ENCODE measurements at regions not wholly inside any gene's neighbourhood (a gene's known extent, or its start where the extent isn't known, plus 50 kb on each side); places are given as distances from the start of the nearest gene placed in this dataset.
"Not testable (repeated sequence)": the region's sequence is repeated elsewhere in the genome, so short reads cannot be mapped to it uniquely, and the experiment has no call there.

- peak; percentile 60 for DNase-seq (ENCODE audit: low read depth, low spot score)
- in situ Hi-C loops (cut with HindIII; ENCODE audit: low pct_unique_long_range_greater_than_20kb, low sequenced_read_pairs) = no loop called here
Measured at GRCh38 chr4:189823591-189823990, 117.1 kb upstream of the FRG1 start.

- in situ Hi-C loops (cut with HindIII; ENCODE audit: low pct_unique_long_range_greater_than_20kb, low sequenced_read_pairs) = no loop called here
- DNase-seq (ENCODE audit: low read depth, low spot score) = peak; percentile 65
Measured at GRCh38 chr4:189825466-189825865, 115.2 kb upstream of the FRG1 start.

- DNase-seq (ENCODE audit: low read depth, low spot score) = no peak
- in situ Hi-C loops (cut with HindIII; ENCODE audit: low pct_unique_long_range_greater_than_20kb, low sequenced_read_pairs) = no loop called here
Measured at GRCh38 chr4:189826657-189827056, 114.0 kb upstream of the FRG1 start.

- in situ Hi-C loops (cut with HindIII; ENCODE audit: low pct_unique_long_range_greater_than_20kb, low sequenced_read_pairs) = no loop called here
- DNase-seq (ENCODE audit: low read depth, low spot score) = no peak
Measured at GRCh38 chr4:189828081-189828697, 112.5 kb upstream of the FRG1 start.

GRCh38 chr4:189832528-189832927 lies 108.1 kb upstream of the FRG1 start:
- DNase-seq (ENCODE audit: low read depth, low spot score) = no peak
- in situ Hi-C loops (cut with HindIII; ENCODE audit: low pct_unique_long_range_greater_than_20kb, low sequenced_read_pairs) = no loop called here

- no peak for DNase-seq (ENCODE audit: low read depth, low spot score)
- in situ Hi-C loops (cut with HindIII; ENCODE audit: low pct_unique_long_range_greater_than_20kb, low sequenced_read_pairs) = no loop called here
Measured at GRCh38 chr4:189834616-189835015, 106.1 kb upstream of the FRG1 start.

GRCh38 chr4:189835505-189835904 lies 105.2 kb upstream of the FRG1 start:
- in situ Hi-C loops (cut with HindIII; ENCODE audit: low pct_unique_long_range_greater_than_20kb, low sequenced_read_pairs) = no loop called here
- no peak for DNase-seq (ENCODE audit: low read depth, low spot score)

GRCh38 chr4:189837471-189837870 lies 103.2 kb upstream of the FRG1 start:
- in situ Hi-C loops (cut with HindIII; ENCODE audit: low pct_unique_long_range_greater_than_20kb, low sequenced_read_pairs) = no loop called here
- no peak for DNase-seq (ENCODE audit: low read depth, low spot score)

- DNase-seq (ENCODE audit: low read depth, low spot score) = no peak
- in situ Hi-C loops (cut with HindIII; ENCODE audit: low pct_unique_long_range_greater_than_20kb, low sequenced_read_pairs) = no loop called here
Measured at GRCh38 chr4:189838821-189839497, 101.7 kb upstream of the FRG1 start.

- in situ Hi-C loops (cut with HindIII; ENCODE audit: low pct_unique_long_range_greater_than_20kb, low sequenced_read_pairs) = no loop called here
- no peak for DNase-seq (ENCODE audit: low read depth, low spot score)
Measured at GRCh38 chr4:189840356-189840755, 100.3 kb upstream of the FRG1 start.

- no peak for DNase-seq (ENCODE audit: low read depth, low spot score)
- in situ Hi-C loops (cut with HindIII; ENCODE audit: low pct_unique_long_range_greater_than_20kb, low sequenced_read_pairs) = no loop called here
Measured at GRCh38 chr4:189843413-189844009, 97.2 kb upstream of the FRG1 start.

- no peak for DNase-seq (ENCODE audit: low read depth, low spot score)
- in situ Hi-C loops (cut with HindIII; ENCODE audit: low pct_unique_long_range_greater_than_20kb, low sequenced_read_pairs) = no loop called here
Measured at GRCh38 chr4:189845145-189845846, 95.4 kb upstream of the FRG1 start.

GRCh38 chr4:189846094-189846493 lies 94.6 kb upstream of the FRG1 start:
- DNase-seq (ENCODE audit: low read depth, low spot score); in situ Hi-C loops (cut with HindIII; ENCODE audit: low pct_unique_long_range_greater_than_20kb, low sequenced_read_pairs): not testable (repeated sequence)

GRCh38 chr4:189846608-189847007 lies 94.1 kb upstream of the FRG1 start:
- DNase-seq (ENCODE audit: low read depth, low spot score) = not testable (repeated sequence)

GRCh38 chr4:189848672-189849071 lies 92.0 kb upstream of the FRG1 start:
- DNase-seq (ENCODE audit: low read depth, low spot score); in situ Hi-C loops (cut with HindIII; ENCODE audit: low pct_unique_long_range_greater_than_20kb, low sequenced_read_pairs): not testable (repeated sequence)

More at GRCh38 chr4:189846608-189847007, 94.1 kb upstream of the FRG1 start:
- in situ Hi-C loops (cut with HindIII; ENCODE audit: low pct_unique_long_range_greater_than_20kb, low sequenced_read_pairs) = not testable (repeated sequence)

- in situ Hi-C loops (cut with HindIII; ENCODE audit: low pct_unique_long_range_greater_than_20kb, low sequenced_read_pairs) = no loop called here
- no peak for DNase-seq (ENCODE audit: low read depth, low spot score)
Measured at GRCh38 chr4:189850239-189850856, 90.3 kb upstream of the FRG1 start.

GRCh38 chr4:189858435-189858834 lies 82.2 kb upstream of the FRG1 start:
- DNase-seq (ENCODE audit: low read depth, low spot score) = no peak
- in situ Hi-C loops (cut with HindIII; ENCODE audit: low pct_unique_long_range_greater_than_20kb, low sequenced_read_pairs) = no loop called here

GRCh38 chr4:189861101-189861500 lies 79.6 kb upstream of the FRG1 start:
- in situ Hi-C loops (cut with HindIII; ENCODE audit: low pct_unique_long_range_greater_than_20kb, low sequenced_read_pairs) = no loop called here
- DNase-seq (ENCODE audit: low read depth, low spot score) = no peak
